Body of pancreas (tissue), 4 donors: ENCODE measurements at regions not wholly inside any gene's neighbourhood (a gene's known extent, or its start where the extent isn't known, plus 50 kb on each side); places are given as distances from the start of the nearest gene placed in this dataset.
"Not testable (repeated sequence)": the region's sequence is repeated elsewhere in the genome, so short reads cannot be mapped to it uniquely, and the experiment has no call there.

Experiments used
- ATAC-seq: fragments of 150-250 bp; one replicate; pipeline ENCODE4 v1.9.1; 2016
- DNase-seq, 4 donors: peaks; one replicate each; pipeline ENCODE4 v3.0.0-alpha.2; 2019
- H3K27ac ChIP-seq, 4 donors: fragments of 200-600 bp; sonication (generic); 1 replicate in 3 of 4; 2 replicates in 1 of 4; pipeline versions ENCODE4 v1.5.1 to v1.6.1; 2016 to 2019; ENCODE audit warnings: mild to moderate bottlenecking in 1 of 4, mixed read lengths in 1 of 4, moderate library complexity in 1 of 4
- H3K27me3 ChIP-seq, 2 donors: fragments of 200-600 bp; sonication (generic); one replicate each; pipeline ENCODE4 v1.6.0; 2016; ENCODE audit warnings: mild to moderate bottlenecking in 1 of 2
- H3K36me3 ChIP-seq, 2 donors: fragments of 200-600 bp; sonication (generic); replicated peaks in 1 of 2; 2 replicates each; pipeline ENCODE4 v1.5.1; 2016; ENCODE audit warnings: low read depth in 2 of 2; ENCODE audit not compliant: insufficient read depth in 1 of 2
- H3K4me1 ChIP-seq: fragments of 200-600 bp; sonication (generic); one replicate; pipeline ENCODE4 v1.6.0; 2016
- H3K4me3 ChIP-seq, 2 donors: fragments of 200-600 bp; sonication (generic); 1 replicate in 1 of 2; 2 replicates in 1 of 2; pipeline ENCODE4 v1.5.1; 2016 to 2019
- H3K9me3 ChIP-seq, 3 donors: fragments of 200-600 bp; sonication (generic); 1 replicate in 2 of 3; 2 replicates in 1 of 3; pipeline ENCODE4 v1.5.1; 2016
- POLR2A ChIP-seq, 3 donors: fragments of 450-650 bp; IDR thresholded peaks; one replicate each; pipeline ENCODE4 v1.6.1; 2016; ENCODE audit warnings: antibody characterized with exemption in 3 of 3, mild to moderate bottlenecking in 2 of 3
- WGBS, 2 donors: methylation state at CpG; one replicate each; pipeline ENCODE4 v1.1.5; 2017; 5-methylcytosine and 5-hydroxymethylcytosine counted together
- intact Hi-C: fragments of 100-400 bp; cut with DNase I; formaldehyde crosslinking; loops from one replicate; pipeline ENCODE4 v1.15.1; 2023
- TF ChIP-seq, protein P1 (sequence below), 7 experiments: fragments of 450-650 bp in 4 of 7; fragments of 200-600 bp in 3 of 7; sonication (generic) in 3 of 7; IDR thresholded peaks; one replicate each; pipeline ENCODE4 v1.5.1; 2016 to 2019; ENCODE audit warnings: antibody characterized with exemption in 7 of 7

DNA sequence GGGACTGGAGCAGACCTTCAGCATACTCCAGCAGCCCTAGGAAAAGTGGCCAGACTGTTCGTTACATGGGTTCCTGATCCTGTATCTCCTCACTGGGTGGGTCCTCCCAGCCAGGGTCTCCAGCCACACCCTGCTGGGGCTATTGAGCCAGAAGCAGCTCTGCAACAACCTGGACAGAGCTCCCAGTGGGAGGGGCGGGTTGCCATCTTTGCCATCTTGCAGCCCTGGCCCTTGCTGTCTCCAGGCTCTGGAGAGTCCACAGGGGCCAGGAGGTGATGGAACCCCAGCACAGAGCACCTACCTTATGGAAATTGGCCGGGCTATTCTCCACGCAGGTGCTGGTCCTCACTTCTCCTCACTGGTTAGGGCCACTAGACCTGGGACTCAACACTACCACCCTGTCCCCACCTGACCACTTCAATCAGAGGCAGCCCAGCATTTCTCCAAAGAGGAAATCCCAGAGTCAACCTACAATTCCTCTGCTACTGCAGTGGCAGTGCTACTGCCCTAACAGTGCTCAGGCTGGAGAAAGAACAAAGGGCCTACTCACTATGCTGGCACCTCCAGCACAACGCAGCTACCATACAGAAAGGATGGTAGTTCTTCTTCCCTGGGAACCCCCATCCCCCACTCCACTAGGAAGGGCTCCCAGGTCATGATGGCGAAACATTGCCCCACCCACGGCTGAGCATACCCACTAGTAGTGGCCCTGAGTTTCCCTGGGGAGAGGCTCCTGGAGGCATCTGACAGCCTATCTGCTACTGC lies 290.2 kb upstream of the NCAM1 start:
- Histone ChIP-seq H3K4me3 (no peak overlapping the region), H3K27me3 (no peaks in the 10 kb centered on the region), H3K27ac (no peak overlapping the region), H3K4me1 (no peaks in the 10 kb centered on the region), H3K9me3 (no peaks in the 10 kb centered on the region), H3K36me3 (no peaks in the 10 kb centered on the region)
- whole genome bisulfite sequencing, 2 donors, result 47 to 52% methylated on average over 2 to 7 of the region's 7 CpGs
- intact Hi-C loops, result no loop called here
- no peak for TF ChIP-seq POLR2A (IDR thresholded peaks at IDR 0.05)
- TF ChIP-seq, protein P1, sequence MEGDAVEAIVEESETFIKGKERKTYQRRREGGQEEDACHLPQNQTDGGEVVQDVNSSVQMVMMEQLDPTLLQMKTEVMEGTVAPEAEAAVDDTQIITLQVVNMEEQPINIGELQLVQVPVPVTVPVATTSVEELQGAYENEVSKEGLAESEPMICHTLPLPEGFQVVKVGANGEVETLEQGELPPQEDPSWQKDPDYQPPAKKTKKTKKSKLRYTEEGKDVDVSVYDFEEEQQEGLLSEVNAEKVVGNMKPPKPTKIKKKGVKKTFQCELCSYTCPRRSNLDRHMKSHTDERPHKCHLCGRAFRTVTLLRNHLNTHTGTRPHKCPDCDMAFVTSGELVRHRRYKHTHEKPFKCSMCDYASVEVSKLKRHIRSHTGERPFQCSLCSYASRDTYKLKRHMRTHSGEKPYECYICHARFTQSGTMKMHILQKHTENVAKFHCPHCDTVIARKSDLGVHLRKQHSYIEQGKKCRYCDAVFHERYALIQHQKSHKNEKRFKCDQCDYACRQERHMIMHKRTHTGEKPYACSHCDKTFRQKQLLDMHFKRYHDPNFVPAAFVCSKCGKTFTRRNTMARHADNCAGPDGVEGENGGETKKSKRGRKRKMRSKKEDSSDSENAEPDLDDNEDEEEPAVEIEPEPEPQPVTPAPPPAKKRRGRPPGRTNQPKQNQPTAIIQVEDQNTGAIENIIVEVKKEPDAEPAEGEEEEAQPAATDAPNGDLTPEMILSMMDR (IDR thresholded peaks at IDR 0.05), result no peak
- no peak for DNase-seq
- ATAC-seq, result no peak

DNA sequence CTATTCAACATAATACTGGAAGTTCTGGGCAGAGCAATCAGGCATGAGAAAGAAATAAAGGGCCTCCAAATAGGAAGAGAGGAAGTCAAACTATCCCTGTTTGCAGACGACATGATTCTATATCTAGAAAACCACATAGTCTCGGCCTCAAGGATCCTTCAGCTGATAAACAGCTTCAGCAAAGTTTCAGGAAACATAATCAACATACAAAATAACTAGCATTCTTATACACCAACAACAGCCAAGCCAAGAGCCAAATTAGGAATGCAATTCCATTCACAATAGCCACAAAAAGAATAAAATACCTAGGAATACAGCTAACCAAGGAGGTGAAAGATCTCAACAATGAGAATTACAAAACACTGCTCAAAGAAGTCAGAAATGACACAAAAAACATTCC lies 287.8 kb upstream of the NCAM1 start:
- ATAC-seq, intact Hi-C loops, H3K36me3 ChIP-seq, H3K27ac ChIP-seq, DNase-seq, H3K27me3 ChIP-seq, H3K4me1 ChIP-seq, H3K4me3 ChIP-seq, H3K9me3 ChIP-seq: not testable (repeated sequence)
- WGBS, 2 donors, result 40 to 49% methylated on average over 2 of the region's 2 CpGs

DNA sequence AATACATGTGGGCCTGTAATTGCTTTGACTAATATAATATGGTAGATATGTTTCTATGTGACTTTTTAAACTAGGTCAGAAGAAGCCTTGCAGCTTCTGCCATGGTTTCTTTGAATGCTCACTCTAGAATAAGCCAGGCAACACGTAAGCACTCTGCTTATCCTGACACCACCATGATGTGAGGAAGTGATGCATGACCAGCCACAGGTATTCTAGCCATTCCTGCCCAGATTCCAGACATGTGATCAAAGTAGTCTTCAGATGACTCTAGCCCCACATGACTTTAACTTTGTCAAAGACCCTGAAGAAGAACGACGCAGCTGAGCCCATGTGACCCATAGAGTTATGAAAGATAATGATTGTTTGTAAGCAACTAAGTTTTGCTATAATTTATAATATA lies 276.1 kb upstream of the NCAM1 start:
- DNase-seq (no peak), ATAC-seq (no peak)
- H3K9me3 ChIP-seq, result no peaks in the 10 kb centered on the region
- intact Hi-C loops, result no loop called here
- no peaks in the 10 kb centered on the region for H3K27me3 ChIP-seq
- no peak overlapping the region for H3K4me3 ChIP-seq
- H3K36me3 ChIP-seq, result no peaks in the 10 kb centered on the region
- H3K27ac ChIP-seq, result no peak overlapping the region
- no peak for TF ChIP-seq POLR2A (IDR thresholded peaks at IDR 0.05)
- TF ChIP-seq, protein P1 (IDR thresholded peaks at IDR 0.05), result no peak
- 62 to 71% methylated on average over 3 of the region's 3 CpGs for WGBS, 2 donors
- no peaks in the 10 kb centered on the region for H3K4me1 ChIP-seq

DNA sequence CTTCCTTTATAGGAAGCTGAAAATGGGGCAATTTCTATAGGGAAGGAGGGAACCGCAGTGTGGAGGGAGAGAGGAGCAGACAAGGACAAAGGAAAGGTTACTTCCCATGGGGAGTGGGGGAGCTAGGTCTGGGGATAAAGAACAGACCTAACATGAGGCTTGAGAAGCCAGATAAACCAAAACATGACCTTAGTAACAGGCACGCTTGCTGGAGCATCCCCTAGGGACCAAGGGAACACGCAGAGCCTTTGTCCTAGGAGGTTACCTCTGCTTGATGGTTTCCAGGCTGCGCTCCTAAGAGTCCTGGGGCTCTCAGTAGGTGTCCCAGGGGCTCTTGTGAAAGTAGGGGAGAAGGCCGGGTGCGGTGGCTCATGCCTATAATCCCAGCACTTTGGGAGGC lies 271.4 kb upstream of the NCAM1 start:
- H3K27ac ChIP-seq, result no peak overlapping the region
- no peak for DNase-seq
- no peaks in the 10 kb centered on the region for H3K4me1 ChIP-seq
- intact Hi-C loops, result no loop called here
- TF ChIP-seq, protein P1 (IDR thresholded peaks at IDR 0.05), result no peak
- no peak for TF ChIP-seq POLR2A (IDR thresholded peaks at IDR 0.05)
- 83 to 89% methylated on average over 6 of the region's 6 CpGs for WGBS, 2 donors
- no peak overlapping the region for H3K4me3 ChIP-seq
- H3K36me3 ChIP-seq, result no peaks in the 10 kb centered on the region
- ATAC-seq, result no peak
- H3K27me3 ChIP-seq, result no peaks in the 10 kb centered on the region
- no peaks in the 10 kb centered on the region for H3K9me3 ChIP-seq

DNA sequence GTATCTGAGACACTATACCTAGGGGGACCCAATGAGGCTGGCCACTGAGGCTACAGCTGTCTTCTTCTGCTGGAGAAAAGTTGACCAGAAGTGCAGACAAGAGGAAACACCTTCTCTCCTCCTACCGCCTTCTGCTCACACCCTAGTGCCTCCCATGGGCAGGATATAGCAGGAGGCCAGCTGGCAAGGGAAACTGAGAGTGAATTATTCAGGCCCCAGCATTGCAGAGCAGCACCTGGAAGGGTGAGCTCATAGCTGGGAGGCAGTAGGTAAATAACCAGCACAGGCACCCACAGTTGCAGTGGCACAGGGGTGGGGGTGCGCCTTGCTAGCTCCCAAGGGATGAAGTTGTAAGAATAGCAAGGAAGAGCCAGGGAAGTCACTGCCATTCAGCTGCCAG lies 267.4 kb upstream of the NCAM1 start:
- Histone ChIP-seq H3K27ac (no peak overlapping the region), H3K36me3 (no peaks in the 10 kb centered on the region), H3K4me1 (no peaks in the 10 kb centered on the region), H3K9me3 (no peaks in the 10 kb centered on the region), H3K4me3 (no peak overlapping the region), H3K27me3 (no peaks in the 10 kb centered on the region)
- 73 to 94% methylated on average over 1 to 2 of the region's 2 CpGs for WGBS, 2 donors
- intact Hi-C loops, result no loop called here
- no peak for DNase-seq
- ATAC-seq, result no peak
- TF ChIP-seq, protein P1 (IDR thresholded peaks at IDR 0.05), result no peak
- no peak for TF ChIP-seq POLR2A (IDR thresholded peaks at IDR 0.05)
